GM21619 (cell line): ENCODE measurements at regions not wholly inside any gene's neighbourhood (a gene's known extent, or its start where the extent isn't known, plus 50 kb on each side); places are given as distances from the start of the nearest gene placed in this dataset.

Experiments
- ATAC-seq: cut with Tn5 transposase; IDR thresholded peaks from one replicate; pipeline ENCODE4 v1.9.1; 2021; ENCODE audit not compliant: unreplicated experiment

DNA sequence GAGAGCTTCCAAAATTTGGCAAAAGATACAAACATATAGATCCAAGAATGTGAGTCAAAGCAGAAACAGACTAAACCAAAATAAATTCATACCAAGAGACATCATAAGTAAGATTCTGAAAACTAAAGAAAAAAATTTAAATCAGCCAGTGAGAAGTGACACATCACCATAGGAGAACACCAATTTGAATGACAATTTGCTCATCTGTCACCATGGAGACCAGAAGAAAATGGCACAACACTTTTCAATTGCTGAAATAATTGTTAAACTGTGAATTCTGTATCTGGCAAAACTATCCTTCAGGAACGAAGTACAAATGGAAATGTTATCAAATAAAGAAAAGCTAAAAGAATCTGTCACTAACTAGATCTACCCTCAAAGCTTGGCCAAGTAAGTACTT, 864.3 kb downstream of the BRD1 start:
- ATAC-seq: no peak

DNA sequence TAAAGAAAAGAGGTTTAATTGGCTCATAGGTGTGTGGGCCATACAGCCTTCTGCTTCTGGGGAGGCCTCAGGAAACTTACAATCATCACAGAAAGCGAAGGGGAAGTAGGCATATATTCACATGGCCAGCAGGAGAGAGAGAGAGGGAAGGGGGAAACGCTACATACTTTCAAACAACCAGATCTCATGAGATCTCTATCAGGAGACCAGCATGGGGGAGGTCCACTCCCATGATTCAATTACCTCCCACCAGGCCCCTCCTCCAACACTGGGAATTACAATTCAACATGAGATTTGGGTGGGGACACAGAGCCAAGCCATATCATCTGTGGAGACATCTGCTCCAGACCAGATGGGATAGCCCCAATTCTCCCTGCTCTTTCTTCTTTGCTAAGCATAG, 866.0 kb downstream of the BRD1 start:
- no peak for ATAC-seq

- ATAC-seq: no peak
Observed at GRCh38 chr22:48960980-48961660, 866.6 kb downstream of the BRD1 start.

DNA sequence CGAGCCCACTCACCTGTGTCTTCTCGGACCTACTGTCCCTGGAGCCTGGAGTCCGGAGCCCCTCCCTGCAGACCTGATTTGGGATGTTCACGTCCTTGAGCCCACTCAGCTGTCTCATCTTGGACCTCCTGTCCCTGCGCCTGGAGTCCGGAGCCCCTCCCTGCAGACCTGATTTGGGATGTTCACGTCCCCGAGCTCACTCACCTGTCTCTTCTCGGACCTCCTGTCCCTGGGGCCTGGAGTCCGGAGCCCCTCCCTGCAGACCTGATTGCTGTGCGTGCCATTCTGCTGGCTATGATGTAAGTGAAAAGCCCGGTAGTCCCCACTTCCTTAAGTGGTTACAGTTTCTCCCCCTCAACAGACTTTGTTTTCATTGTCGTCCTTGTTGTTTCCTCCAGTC, 867.1 kb downstream of the BRD1 start:
- no peak for ATAC-seq

GRCh38 chr22:48959496-48959895, 868.2 kb downstream of the BRD1 start:
- no peak for ATAC-seq

DNA sequence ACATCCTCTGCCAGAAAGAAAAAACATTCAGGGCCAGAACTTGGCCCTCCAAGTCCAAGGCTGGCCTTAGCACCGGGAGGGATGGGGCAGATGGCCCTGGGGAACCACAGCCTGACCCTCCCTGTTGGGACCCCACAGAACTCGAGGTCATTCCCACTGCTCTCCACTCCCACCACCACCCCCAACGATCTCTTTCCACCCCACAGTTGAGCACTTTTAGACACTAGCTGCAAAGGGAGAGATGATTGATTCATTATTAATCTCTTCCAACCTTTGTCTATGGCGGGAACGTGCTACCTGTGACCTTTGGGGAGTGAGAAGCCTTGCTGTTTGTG, 869.7 kb downstream of the BRD1 start:
- no peak for ATAC-seq

- ATAC-seq: no peak
Observed at GRCh38 chr22:48957311-48957986, 870.2 kb downstream of the BRD1 start.

DNA sequence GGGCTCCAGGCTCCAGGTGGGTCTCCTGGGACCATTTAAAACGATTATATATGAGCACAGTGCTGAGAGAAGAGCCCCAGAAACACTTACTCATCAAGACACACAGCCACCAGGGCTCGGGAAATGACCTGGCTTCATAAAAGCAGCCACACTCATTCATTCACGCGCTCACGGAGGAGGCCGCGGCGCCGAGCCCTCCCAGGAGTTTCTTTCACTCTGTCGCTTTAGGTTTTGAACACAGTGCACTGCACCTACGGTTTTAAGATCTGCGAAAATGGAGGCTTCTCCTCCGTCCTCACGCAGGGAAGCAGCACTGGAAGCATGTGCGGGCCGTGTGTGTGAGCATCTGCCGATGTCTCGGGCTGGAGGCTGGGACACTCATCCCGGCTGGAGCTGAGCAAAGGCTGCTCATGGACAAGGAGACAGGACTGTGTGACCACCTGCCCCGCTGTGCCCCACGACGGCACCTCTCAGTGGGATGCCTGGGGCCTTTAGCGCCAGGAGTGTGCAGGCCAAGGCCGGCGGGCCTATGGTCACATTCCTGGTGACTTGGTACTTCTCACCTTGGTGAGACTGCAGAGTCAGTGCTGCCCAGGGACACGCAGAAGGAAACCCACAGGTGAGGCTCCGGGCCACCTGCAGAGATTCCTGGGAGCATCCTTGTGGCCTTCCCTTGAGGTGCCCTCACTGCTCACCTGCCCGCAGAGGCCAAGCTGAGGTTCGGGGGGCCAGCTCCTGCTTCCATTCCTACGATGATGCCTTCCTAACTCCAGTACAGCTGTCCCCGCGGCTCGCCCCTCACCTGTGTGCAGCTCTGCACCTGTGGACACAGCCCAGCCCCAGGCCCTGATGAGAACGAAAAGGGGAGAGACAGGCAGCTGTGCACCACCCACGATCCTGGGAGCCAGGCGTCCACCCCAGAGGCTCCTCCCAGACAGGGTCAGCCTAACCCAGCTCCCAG, 872.0 kb downstream of the BRD1 start:
- no peak for ATAC-seq

DNA sequence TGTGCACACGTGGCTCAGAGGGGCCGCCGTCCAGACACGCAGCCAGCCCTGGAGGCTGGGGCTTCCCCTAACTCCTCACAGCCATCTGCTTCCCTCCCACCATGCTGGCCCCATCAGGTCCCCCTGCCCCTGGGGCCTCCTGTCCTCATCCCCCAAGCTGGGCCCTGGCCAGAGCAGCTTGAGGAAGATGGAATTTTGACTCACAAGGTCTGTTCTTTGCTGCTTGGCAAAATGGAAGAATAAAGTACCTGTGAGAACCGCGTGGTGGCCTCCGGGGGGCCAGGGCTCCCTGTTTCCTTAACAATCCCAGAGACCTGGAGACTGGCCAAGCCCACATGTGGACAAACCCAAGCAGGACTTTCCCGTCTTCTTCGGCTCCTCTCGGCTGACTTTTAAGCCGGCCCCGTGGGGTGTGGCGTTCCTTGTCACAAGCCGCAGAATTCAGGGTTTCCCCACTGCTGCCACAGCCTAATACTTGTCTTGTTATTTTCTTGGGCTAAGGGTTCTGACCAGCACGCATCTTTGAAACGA, 872.8 kb downstream of the BRD1 start:
- no peak for ATAC-seq

DNA sequence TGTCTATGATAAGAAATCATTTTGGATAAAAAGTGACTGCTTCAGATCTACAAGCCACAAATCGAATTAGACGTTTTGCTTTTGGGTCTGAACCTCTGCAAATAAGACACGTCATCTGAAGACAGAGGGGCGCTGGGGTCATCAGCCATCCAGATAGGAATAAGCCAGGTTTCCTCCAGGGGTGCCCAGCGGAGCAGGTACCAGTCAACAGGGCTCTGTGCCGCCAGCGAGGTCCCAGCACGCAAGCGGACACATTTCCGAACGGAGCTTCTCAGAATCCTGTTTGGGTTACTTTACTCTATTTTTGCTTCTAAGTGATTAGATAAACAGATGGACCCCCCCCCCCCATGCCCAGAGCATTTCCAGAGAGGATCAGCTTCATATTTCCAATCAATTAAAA, 873.8 kb downstream of the BRD1 start:
- no peak for ATAC-seq

DNA sequence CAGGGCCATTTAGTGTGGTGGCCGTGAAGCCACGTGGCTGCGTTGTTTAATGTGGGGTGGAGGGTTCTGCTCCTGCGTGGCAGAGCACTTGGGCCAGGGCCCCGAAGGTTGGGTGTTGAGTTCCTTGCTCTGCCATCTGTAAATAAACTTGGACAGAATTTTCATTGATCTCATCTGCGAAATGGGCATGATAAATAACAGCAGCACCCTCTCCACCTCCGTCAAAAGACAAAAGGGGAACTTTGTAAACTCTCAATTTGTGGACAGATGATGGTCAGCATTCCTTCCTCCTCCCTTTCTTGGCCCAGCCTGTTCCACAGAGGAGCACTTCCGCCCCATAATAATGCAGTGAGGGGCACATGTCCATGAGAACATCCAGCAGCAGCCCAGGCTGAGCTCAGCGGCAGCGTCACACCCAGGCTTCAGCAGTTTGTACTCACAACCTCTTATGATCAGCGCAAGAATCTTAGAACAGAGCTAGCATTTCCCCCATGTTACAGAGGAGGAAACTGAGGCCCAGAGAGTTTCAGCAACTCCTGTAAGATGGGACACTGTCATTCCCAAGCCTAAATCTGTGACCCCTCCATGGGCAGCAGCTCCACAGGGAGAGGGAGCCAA, 874.5 kb downstream of the BRD1 start:
- ATAC-seq: no peak

DNA sequence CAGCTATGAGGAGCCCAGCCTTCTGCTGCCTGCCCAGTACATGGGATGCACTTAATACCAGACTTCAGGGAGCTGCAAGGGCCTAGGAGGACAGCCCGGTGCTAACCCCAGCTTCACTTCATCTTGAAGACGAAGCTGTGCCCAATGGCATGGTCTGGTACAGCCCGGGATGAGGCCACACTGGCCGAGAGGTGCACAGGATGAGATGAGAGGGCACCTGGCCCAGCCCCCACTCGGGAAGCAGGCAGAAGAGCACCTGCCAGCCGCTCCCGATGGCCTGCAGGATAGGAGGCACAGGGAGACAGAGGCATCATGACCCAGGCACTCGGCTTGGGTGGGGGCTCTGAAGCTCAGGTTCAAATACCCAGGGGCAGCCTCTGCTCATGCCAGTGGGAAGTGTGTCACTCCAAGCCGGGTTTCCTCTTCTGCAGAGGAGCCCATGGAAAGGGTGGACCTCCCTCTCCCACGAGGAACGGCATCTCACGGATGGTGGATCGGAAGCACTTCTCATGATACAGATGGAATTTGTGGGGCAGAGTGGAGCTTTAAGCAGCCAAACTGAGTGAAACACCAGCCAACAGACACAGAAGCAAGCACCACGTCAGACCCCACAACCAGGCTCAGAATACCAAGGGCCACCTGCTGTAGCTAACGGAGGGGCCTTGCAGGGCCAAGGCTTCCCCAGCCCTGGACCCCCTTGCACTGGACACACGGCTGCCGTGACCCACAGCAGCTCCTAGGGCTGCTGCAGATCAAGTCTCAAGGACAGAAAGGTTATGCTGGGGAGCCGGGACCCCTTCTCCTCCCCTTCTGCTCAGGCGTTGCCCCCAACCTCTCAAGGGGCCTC, 875.2 kb downstream of the BRD1 start:
- ATAC-seq: no peak

GRCh38 chr22:48951836-48952235, 875.8 kb downstream of the BRD1 start:
- no peak for ATAC-seq

GRCh38 chr22:48950151-48950915, 877.3 kb downstream of the BRD1 start:
- no peak for ATAC-seq

DNA sequence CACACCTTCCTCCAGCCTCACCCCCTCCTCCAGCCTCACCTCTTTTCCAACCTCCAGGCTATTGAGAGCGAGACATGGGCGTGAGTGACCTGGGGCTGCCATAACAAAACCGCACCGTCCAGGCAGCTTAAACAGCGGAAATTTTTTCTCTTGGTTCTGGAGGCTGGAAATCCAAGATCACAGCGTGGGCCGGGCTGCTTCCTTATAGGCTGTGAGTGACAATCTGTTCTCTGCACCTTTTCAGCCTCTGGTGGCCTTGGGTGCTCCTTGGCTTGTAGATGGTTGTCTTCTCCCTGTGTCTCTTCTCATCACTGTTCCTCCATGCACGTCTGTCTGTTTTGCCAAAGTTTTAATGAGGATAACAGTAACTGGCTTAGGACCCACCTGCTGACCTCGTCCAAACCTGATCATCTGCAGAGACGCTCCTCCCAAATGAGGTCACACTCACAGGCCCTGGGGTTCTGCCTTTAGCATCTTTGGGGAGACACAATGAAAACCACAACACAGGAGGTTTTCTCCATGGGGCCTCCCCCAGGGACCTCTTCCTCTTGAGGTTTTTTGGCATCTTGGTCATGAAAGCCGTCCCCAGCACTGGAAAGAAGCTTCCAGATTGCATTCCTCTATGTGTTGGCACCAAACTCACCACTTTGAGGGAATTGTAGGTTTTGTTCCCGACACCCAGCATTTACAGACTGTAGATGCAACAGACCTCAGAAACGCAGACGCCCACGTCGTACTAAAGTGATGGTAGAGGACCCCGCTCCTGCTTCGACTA, 878.1 kb downstream of the BRD1 start:
- no peak for ATAC-seq

- ATAC-seq: no peak
Observed at GRCh38 chr22:48948575-48949170, 879.0 kb downstream of the BRD1 start.

GRCh38 chr22:48947636-48948035, 880.0 kb downstream of the BRD1 start:
- ATAC-seq: no peak
